ENCODE measurements at regions not wholly inside any gene's neighbourhood (a gene's known extent, or its start where the extent isn't known, plus 50 kb on each side); places are given as distances from the start of the nearest gene placed in this dataset.

DNA sequence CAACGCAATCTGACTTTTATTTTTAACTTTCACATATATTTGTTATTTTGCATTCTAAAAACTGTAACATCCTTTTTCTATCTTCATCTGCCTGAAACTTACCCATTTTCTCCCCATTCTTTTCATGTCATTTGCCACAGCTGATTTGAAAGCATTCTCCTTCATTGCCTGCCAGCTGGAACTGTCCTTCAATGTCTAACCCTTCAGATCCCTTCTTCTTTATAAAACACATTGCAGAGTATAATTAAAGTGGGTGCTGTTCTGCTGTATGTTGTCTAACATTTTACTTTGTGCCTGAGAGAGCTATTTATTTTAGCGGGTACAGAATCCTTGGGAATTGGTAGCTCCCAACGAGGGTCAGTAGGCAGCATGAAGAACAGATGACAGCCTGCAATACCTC is 827.4 kb downstream of the IGSF11 start:
- TF ChIP-seq, protein P1, sequence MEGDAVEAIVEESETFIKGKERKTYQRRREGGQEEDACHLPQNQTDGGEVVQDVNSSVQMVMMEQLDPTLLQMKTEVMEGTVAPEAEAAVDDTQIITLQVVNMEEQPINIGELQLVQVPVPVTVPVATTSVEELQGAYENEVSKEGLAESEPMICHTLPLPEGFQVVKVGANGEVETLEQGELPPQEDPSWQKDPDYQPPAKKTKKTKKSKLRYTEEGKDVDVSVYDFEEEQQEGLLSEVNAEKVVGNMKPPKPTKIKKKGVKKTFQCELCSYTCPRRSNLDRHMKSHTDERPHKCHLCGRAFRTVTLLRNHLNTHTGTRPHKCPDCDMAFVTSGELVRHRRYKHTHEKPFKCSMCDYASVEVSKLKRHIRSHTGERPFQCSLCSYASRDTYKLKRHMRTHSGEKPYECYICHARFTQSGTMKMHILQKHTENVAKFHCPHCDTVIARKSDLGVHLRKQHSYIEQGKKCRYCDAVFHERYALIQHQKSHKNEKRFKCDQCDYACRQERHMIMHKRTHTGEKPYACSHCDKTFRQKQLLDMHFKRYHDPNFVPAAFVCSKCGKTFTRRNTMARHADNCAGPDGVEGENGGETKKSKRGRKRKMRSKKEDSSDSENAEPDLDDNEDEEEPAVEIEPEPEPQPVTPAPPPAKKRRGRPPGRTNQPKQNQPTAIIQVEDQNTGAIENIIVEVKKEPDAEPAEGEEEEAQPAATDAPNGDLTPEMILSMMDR (IDR thresholded peaks at IDR 0.05) = no peak
- no peak for TF ChIP-seq POLR2A (IDR thresholded peaks at IDR 0.05)
